HL-60 (cell line): ENCODE measurements at regions not wholly inside any gene's neighbourhood (a gene's known extent, or its start where the extent isn't known, plus 50 kb on each side); places are given as distances from the start of the nearest gene placed in this dataset.

ENCODE experiments used
- CTCF ChIP-seq: IDR thresholded peaks from one replicate; pipeline ENCODE4 v1.5.1; 2011; ENCODE audit warnings: low read length, control low read depth, inconsistent platforms; ENCODE audit not compliant: insufficient read depth
- POLR2AphosphoS5 ChIP-seq: IDR thresholded peaks from 2 replicates; pipeline ENCODE4 v1.6.1; 2012; ENCODE audit warnings: low read depth

- TF ChIP-seq CTCF (no peak), POLR2AphosphoS5 (no peak)
These were observed 104.0 kb downstream of the C14orf39 start for GRCh38 chr14:60381909-60382308.
